Effector memory CD8-positive, alpha-beta T cell (primary cell): ENCODE measurements at regions not wholly inside any gene's neighbourhood (a gene's known extent, or its start where the extent isn't known, plus 50 kb on each side); places are given as distances from the start of the nearest gene placed in this dataset.

ENCODE experiments used
- ATAC-seq: fragments of 150-1000 bp; cut with Tn5 transposase; replicated peaks from 2 replicates; pipeline ENCODE4 v1.10.0; 2021; ENCODE audit warnings: mild to moderate bottlenecking, moderate library complexity
- DNase-seq, 3 experiments: peaks; one replicate each; pipeline ENCODE4 v3.0.0; 2021
- H3K27ac Mint-ChIP-seq, 2 donors: one replicate each; pipeline ENCODE4 v1.8.0; 2022; ENCODE audit warnings: mild to moderate bottlenecking in 2 of 2, mixed read lengths in 2 of 2, moderate library complexity in 2 of 2
- H3K27me3 Mint-ChIP-seq, 2 donors: one replicate each; pipeline ENCODE4 v1.8.0; 2022; ENCODE audit warnings: mixed read lengths in 2 of 2
- H3K36me3 Mint-ChIP-seq: one replicate; pipeline ENCODE4 v1.8.0; 2022; ENCODE audit warnings: mild to moderate bottlenecking, moderate library complexity, mixed read lengths; ENCODE audit not compliant: insufficient read depth
- H3K4me1 Mint-ChIP-seq, 2 donors: one replicate each; pipeline ENCODE4 v1.8.0; 2022; ENCODE audit warnings: low read depth in 2 of 2, mixed read lengths in 2 of 2
- H3K4me3 Mint-ChIP-seq, 2 donors: one replicate each; pipeline ENCODE4 v1.8.0; 2022; ENCODE audit warnings: mild to moderate bottlenecking in 2 of 2, mixed read lengths in 2 of 2, moderate library complexity in 2 of 2
- H3K9me3 Mint-ChIP-seq, 2 donors: one replicate each; pipeline ENCODE4 v1.8.0; 2022; ENCODE audit warnings: mixed read lengths in 2 of 2

- H3K27ac Mint-ChIP-seq: no peak overlapping the region
- no peak overlapping the region for H3K4me3 Mint-ChIP-seq
- ATAC-seq: no peak
- H3K9me3 Mint-ChIP-seq: peaks cover 0 to 11% of the 10 kb centered on the region in 2 donors
- no peak for DNase-seq
- H3K27me3 Mint-ChIP-seq: no peaks in the 10 kb centered on the region
- H3K4me1 Mint-ChIP-seq: no peaks in the 10 kb centered on the region
- no peaks in the 10 kb centered on the region for H3K36me3 Mint-ChIP-seq
Observed at GRCh38 chr12:75844985-75845384, 186.6 kb downstream of the PHLDA1 start.

GRCh38 chr12:75844049-75844770 lies 187.4 kb downstream of the PHLDA1 start:
- no peaks in the 10 kb centered on the region for H3K27me3 Mint-ChIP-seq
- DNase-seq (no peak), ATAC-seq (no peak)
- H3K27ac Mint-ChIP-seq: no peak overlapping the region
- H3K9me3 Mint-ChIP-seq: peaks cover 0 to 11% of the 10 kb centered on the region in 2 donors
- H3K36me3 Mint-ChIP-seq: no peaks in the 10 kb centered on the region
- no peak overlapping the region for H3K4me3 Mint-ChIP-seq
- H3K4me1 Mint-ChIP-seq: no peaks in the 10 kb centered on the region

- Mint-ChIP-seq H3K9me3 (peaks cover 0 to 11% of the 10 kb centered on the region in 2 donors), H3K36me3 (no peaks in the 10 kb centered on the region), H3K4me3 (no peak overlapping the region), H3K4me1 (no peaks in the 10 kb centered on the region), H3K27me3 (no peaks in the 10 kb centered on the region), H3K27ac (no peak overlapping the region)
- DNase-seq: no peak
- no peak for ATAC-seq
Observed at GRCh38 chr12:75842090-75842489, 189.5 kb downstream of the PHLDA1 start.

- DNase-seq (no peak), ATAC-seq (no peak)
- Mint-ChIP-seq H3K27me3 (no peaks in the 10 kb centered on the region), H3K9me3 (peaks cover 0 to 4% of the 10 kb centered on the region in 2 donors), H3K36me3 (no peaks in the 10 kb centered on the region), H3K4me3 (no peak overlapping the region), H3K4me1 (no peaks in the 10 kb centered on the region), H3K27ac (no peak overlapping the region)
Observed at GRCh38 chr12:75840994-75841355, 190.6 kb downstream of the PHLDA1 start.

DNA sequence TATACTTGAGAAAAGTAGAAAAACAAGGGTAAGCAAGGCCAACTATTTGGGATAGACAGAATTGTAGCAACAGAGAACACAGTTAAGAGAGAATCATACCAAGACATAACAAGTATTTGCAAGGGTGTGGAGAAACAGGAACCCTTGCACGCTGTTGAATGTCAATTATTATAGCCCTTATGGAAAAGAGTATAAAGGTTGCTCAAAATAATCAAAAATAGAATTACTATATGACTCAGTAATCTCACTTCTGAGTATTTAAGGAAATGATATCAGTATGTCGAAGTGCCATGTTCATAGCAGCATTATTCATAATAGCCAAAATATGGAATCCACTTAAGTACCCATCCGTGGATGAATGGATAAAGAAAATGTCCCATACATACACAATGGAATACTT lies 193.3 kb downstream of the PHLDA1 start:
- no peaks in the 10 kb centered on the region for H3K4me1 Mint-ChIP-seq
- no peak overlapping the region for H3K4me3 Mint-ChIP-seq
- H3K27ac Mint-ChIP-seq: no peak overlapping the region
- H3K36me3 Mint-ChIP-seq: no peaks in the 10 kb centered on the region
- H3K9me3 Mint-ChIP-seq: no peaks in the 10 kb centered on the region
- DNase-seq (no peak), ATAC-seq (no peak)
- no peaks in the 10 kb centered on the region for H3K27me3 Mint-ChIP-seq

DNA sequence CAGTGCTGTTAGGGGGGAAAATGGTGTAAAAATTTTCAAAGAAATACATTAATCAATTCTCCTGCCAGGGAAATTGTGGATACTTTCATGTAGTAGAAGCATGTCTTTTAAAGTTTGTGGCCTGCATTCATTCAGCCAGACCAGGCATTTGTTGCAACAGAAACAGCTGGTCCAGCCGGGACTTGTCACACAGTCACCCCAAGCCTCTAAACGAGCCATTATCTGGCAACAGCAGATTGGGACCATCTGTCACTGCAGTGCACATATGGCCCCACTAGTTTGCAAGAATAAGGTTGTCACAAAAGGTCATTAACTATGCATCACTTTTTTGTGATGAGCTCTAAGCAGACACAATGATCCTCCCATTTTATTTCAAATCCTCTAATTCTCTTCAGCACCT lies 193.9 kb downstream of the PHLDA1 start:
- Mint-ChIP-seq H3K27ac (no peak overlapping the region), H3K4me1 (no peaks in the 10 kb centered on the region), H3K9me3 (no peaks in the 10 kb centered on the region), H3K4me3 (no peak overlapping the region), H3K27me3 (no peaks in the 10 kb centered on the region), H3K36me3 (no peaks in the 10 kb centered on the region)
- DNase-seq (no peak), ATAC-seq (no peak)

- H3K27me3 Mint-ChIP-seq: no peaks in the 10 kb centered on the region
- no peak for ATAC-seq
Observed at GRCh38 chr12:75836533-75836932, 195.0 kb downstream of the PHLDA1 start.

DNA sequence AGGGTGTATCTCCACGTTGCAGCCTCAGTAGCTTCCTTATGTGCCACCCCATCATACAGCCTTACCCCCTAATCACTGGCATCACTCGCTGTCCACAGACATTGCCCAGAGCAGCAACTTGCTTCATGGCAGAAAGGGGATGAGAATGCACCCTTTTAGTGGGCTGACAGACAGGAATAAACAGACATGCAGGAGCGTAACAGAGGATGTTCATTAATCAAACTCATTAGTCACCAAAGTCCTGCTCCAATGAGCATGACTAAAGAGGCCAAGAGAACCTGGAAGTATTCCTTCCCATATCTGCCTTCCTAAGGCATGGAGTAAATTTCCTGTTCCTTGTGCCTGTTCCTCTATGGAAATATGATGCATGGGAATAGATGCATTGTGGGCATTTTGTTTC lies 197.0 kb downstream of the PHLDA1 start:
- Mint-ChIP-seq H3K9me3 (no peaks in the 10 kb centered on the region), H3K27me3 (no peaks in the 10 kb centered on the region), H3K4me1 (no peaks in the 10 kb centered on the region), H3K36me3 (no peaks in the 10 kb centered on the region), H3K4me3 (no peak overlapping the region), H3K27ac (no peak overlapping the region)
- DNase-seq: no peak
- ATAC-seq: no peak

More at GRCh38 chr12:75836533-75836932, 195.0 kb downstream of the PHLDA1 start:
- H3K27ac Mint-ChIP-seq: no peak overlapping the region
- H3K4me1 Mint-ChIP-seq: no peaks in the 10 kb centered on the region
- H3K4me3 Mint-ChIP-seq: no peak overlapping the region
- no peaks in the 10 kb centered on the region for H3K9me3 Mint-ChIP-seq
- no peaks in the 10 kb centered on the region for H3K36me3 Mint-ChIP-seq
- DNase-seq: no peak

DNA sequence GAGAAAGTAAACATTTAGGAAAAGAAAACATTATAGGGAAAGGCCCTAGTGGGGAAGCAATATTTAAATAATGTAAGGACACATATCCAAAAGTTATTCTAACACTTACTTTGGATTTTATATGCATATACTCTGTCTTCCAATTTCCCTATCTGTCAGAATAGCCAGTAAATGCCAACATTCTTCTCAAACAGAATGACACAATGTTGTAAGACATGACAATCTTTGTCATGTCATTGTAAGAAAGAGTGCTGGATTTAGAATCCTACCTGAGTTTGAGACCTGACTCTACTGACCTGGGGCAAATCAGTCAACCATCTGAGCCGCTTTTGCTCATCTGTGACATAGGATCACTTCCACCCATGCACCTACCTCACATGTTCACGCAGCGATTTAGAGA lies 198.3 kb downstream of the PHLDA1 start:
- no peak for DNase-seq
- ATAC-seq: no peak
- Mint-ChIP-seq H3K4me1 (no peaks in the 10 kb centered on the region), H3K36me3 (no peaks in the 10 kb centered on the region), H3K27ac (no peak overlapping the region), H3K9me3 (no peaks in the 10 kb centered on the region), H3K27me3 (no peaks in the 10 kb centered on the region), H3K4me3 (no peak overlapping the region)

DNA sequence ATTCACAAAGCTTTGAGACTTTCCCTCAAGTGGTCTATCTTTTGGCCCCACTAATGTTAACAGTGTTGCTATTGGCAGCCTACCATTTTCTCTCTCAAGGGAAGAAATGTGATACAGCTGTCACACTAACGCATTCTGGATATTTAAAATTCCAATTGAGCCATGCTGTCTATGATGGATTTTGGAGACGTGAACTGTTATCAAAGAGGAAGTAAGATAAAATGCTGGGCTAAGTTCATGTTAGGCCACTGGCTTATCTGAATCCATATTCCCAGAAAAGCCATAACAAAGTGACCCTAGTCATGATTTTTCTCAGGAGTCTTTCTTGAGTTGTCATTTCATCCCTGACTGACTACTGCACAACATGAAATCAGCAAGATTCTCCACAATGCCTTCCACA lies 200.2 kb downstream of the PHLDA1 start:
- no peaks in the 10 kb centered on the region for H3K27me3 Mint-ChIP-seq
- H3K9me3 Mint-ChIP-seq: no peaks in the 10 kb centered on the region
- H3K4me3 Mint-ChIP-seq: no peak overlapping the region
- no peaks in the 10 kb centered on the region for H3K4me1 Mint-ChIP-seq
- no peak for ATAC-seq
- no peak overlapping the region for H3K27ac Mint-ChIP-seq
- DNase-seq: no peak
- H3K36me3 Mint-ChIP-seq: no peaks in the 10 kb centered on the region

GRCh38 chr12:75827061-75827460 lies 204.5 kb downstream of the PHLDA1 start:
- Mint-ChIP-seq H3K4me1 (no peaks in the 10 kb centered on the region), H3K4me3 (no peak overlapping the region), H3K27ac (no peak overlapping the region), H3K27me3 (peaks cover 0 to 7% of the 10 kb centered on the region in 2 donors), H3K9me3 (no peaks in the 10 kb centered on the region), H3K36me3 (no peaks in the 10 kb centered on the region)
- DNase-seq: no peak
- no peak for ATAC-seq

DNA sequence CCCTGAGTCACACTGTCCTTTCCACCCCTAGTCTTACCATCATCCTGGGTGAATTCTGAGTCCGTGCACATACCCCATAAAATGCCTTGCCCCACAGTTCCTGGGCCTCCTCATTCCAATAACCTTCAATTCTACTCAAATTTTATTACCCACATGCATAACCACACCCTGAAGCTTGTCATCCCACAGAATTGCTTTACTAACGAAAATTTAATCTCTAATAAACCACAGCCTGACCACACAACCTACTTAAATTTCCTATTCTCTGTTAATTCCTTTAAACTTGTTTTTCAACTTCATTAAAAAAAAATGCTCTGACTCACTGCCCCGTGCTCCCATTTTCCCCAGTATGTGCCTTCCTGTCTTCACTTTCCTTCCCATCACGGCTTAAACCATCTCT lies 205.9 kb downstream of the PHLDA1 start:
- ATAC-seq: no peak
- Mint-ChIP-seq H3K9me3 (no peaks in the 10 kb centered on the region), H3K4me3 (no peak overlapping the region)

GRCh38 chr12:75823475-75823874 lies 208.1 kb downstream of the PHLDA1 start:
- DNase-seq (no peak), ATAC-seq (no peak)
- Mint-ChIP-seq H3K36me3 (no peaks in the 10 kb centered on the region), H3K27me3 (peaks cover 0 to 8% of the 10 kb centered on the region in 2 donors), H3K9me3 (no peaks in the 10 kb centered on the region), H3K4me1 (no peaks in the 10 kb centered on the region), H3K4me3 (no peak overlapping the region), H3K27ac (peak overlapping the region in 1 of 2 donors; percentile 16)

More for the DNA sequence above, 205.9 kb downstream of the PHLDA1 start:
- DNase-seq: no peak
- H3K4me1 Mint-ChIP-seq: no peaks in the 10 kb centered on the region
- no peak overlapping the region for H3K27ac Mint-ChIP-seq
- H3K36me3 Mint-ChIP-seq: no peaks in the 10 kb centered on the region
- peaks cover 0 to 8% of the 10 kb centered on the region in 2 donors for H3K27me3 Mint-ChIP-seq

- ATAC-seq: no peak
- no peaks in the 10 kb centered on the region for H3K4me1 Mint-ChIP-seq
- DNase-seq: no peak
- H3K27me3 Mint-ChIP-seq: peaks cover 0 to 8% of the 10 kb centered on the region in 2 donors
- no peaks in the 10 kb centered on the region for H3K9me3 Mint-ChIP-seq
- H3K36me3 Mint-ChIP-seq: no peaks in the 10 kb centered on the region
- H3K4me3 Mint-ChIP-seq: no peak overlapping the region
- H3K27ac Mint-ChIP-seq: no peak overlapping the region
Observed at GRCh38 chr12:75822416-75822815, 209.2 kb downstream of the PHLDA1 start.
